ENCODE measurements at regions not wholly inside any gene's neighbourhood (a gene's known extent, or its start where the extent isn't known, plus 50 kb on each side); places are given as distances from the start of the nearest gene placed in this dataset.

DNA sequence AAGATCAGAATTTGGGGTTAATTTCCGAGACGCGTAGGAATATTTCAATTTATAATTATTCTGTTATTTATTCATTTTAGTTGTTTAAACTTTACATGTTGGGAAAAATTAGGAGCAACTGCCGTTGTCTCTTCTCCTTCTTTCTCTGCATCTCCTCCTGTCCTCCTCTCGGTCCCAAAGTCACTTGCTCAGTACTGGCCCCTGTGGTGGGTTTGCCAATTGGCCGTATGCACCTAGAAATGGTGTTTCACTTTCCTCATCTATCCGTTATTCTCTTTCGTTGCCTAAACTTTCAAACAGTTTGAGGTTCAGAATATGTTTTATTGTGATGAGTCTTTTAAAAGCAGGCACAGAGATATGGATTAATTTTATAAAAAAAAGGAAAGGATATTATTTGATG lies 517.9 kb downstream of the PLCL1 start:
- no CpG with 5 or more reads among the region's 8 CpGs for WGBS (ENCODE audit: insufficient coverage)
- no peak for TF ChIP-seq EZH2 (IDR thresholded peaks at IDR 0.05; ENCODE audit: borderline replicate concordance, insufficient read depth, low read depth, low read length, poor library complexity, severe bottlenecking)
- TF ChIP-seq, protein P1, sequence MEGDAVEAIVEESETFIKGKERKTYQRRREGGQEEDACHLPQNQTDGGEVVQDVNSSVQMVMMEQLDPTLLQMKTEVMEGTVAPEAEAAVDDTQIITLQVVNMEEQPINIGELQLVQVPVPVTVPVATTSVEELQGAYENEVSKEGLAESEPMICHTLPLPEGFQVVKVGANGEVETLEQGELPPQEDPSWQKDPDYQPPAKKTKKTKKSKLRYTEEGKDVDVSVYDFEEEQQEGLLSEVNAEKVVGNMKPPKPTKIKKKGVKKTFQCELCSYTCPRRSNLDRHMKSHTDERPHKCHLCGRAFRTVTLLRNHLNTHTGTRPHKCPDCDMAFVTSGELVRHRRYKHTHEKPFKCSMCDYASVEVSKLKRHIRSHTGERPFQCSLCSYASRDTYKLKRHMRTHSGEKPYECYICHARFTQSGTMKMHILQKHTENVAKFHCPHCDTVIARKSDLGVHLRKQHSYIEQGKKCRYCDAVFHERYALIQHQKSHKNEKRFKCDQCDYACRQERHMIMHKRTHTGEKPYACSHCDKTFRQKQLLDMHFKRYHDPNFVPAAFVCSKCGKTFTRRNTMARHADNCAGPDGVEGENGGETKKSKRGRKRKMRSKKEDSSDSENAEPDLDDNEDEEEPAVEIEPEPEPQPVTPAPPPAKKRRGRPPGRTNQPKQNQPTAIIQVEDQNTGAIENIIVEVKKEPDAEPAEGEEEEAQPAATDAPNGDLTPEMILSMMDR (IDR thresholded peaks at IDR 0.05), result peak; percentile 16
- H3K36me3 ChIP-seq (replicated peaks in 1 of 2; ENCODE audit: control extremely low read depth in 1 of 2, control insufficient read depth in 1 of 2, extremely low read depth in 1 of 2, insufficient read depth in 2 of 2, low read length in 1 of 2), result no peaks in the 10 kb centered on the region
- H3K4me1 ChIP-seq (ENCODE audit: control insufficient read depth in 2 of 2, insufficient read depth in 2 of 2, low read length in 2 of 2), result peaks cover 0 to 7% of the 10 kb centered on the region in 2 donors
- no peak overlapping the region for H3K4me3 ChIP-seq (ENCODE audit: control extremely low read depth in 1 of 5, extremely low read depth in 1 of 5, insufficient read depth in 1 of 5, low read depth in 2 of 5, low read length in 4 of 5)
- no peaks in the 10 kb centered on the region for H3K9me3 ChIP-seq (ENCODE audit: control extremely low read depth in 1 of 3, control insufficient read depth in 2 of 3, insufficient read depth in 1 of 3, low read length in 2 of 3)
- H3K27ac ChIP-seq (ENCODE audit: low read length in 2 of 2), result no peak overlapping the region
- H3K4me2 ChIP-seq (replicated peaks; ENCODE audit: low read depth, low read length, poor library complexity, severe bottlenecking), result no peak overlapping the region
- ATAC-seq (ENCODE audit: low read depth), result no peak
- peaks cover 33% of the 10 kb centered on the region for H3K27me3 Mint-ChIP-seq
- H3K4me3 Mint-ChIP-seq, result no peak overlapping the region
- ChIA-PET CTCF (interaction anchor here (2.1 kb wide), 1 partner anchor 13 kb away, joined by 5 read pairs; no protein-coding TSS in a partner anchor), POLR2A (no interaction called here)
- DNase-seq, result no peak
- H3K79me2 ChIP-seq (ENCODE audit: control insufficient read depth, insufficient read depth, low read length), result no peaks in the 10 kb centered on the region
- no peaks in the 10 kb centered on the region for H4K20me1 ChIP-seq (ENCODE audit: control insufficient read depth, insufficient read depth, low read length, poor library complexity, severe bottlenecking)
- H3K27me3 ChIP-seq (replicated peaks in 1 of 4; ENCODE audit: control extremely low read depth in 1 of 4, control insufficient read depth in 3 of 4, insufficient read depth in 4 of 4, low read length in 3 of 4), result peaks cover 0 to 4% (median 4%) of the 10 kb centered on the region in 4 experiments
- H3K27ac Mint-ChIP-seq, result no peak overlapping the region
- no peak overlapping the region for H3K9ac ChIP-seq (ENCODE audit: low read length)
- intact Hi-C loops (cut with micrococcal nuclease), result no loop called here
- no peaks in the 10 kb centered on the region for H3K9me3 Mint-ChIP-seq (ENCODE audit: insufficient read depth)
- no peak overlapping the region for H2AFZ ChIP-seq (ENCODE audit: insufficient read depth, low read depth, low read length, poor library complexity, severe bottlenecking)
- H3K4me1 Mint-ChIP-seq, result peaks cover 4% of the 10 kb centered on the region

DNA sequence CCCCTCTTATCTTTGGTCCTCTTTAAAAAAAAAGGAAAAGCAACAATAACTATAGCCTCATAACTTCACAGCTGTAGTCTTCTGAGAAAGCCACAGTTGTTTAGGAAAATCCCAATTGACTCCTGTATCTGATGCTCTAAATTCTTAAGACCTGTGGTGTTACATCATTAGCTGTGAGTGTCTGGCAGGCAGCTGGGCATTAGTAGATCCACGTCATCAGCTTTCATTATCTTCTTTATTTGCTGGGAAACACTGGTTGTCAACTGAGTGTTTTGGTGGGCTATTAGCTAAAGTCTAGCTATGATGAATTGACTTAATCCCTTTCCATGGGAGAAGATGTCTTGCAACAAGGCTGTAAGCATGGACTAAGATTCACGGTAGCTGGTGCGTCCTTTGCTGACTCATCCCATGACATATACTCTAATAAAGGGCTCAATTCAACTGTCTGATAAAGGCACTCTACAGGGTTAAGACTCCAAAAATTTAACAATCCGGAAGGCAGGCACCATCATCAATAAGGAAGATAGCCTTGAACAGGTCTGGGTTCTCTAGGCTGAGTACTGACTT lies 517.2 kb downstream of the PLCL1 start:
- Histone ChIP-seq H3K4me2 (replicated peaks; ENCODE audit: low read depth, low read length, poor library complexity, severe bottlenecking) (no peak overlapping the region), H3K36me3 (replicated peaks in 1 of 2; ENCODE audit: control extremely low read depth in 1 of 2, control insufficient read depth in 1 of 2, extremely low read depth in 1 of 2, insufficient read depth in 2 of 2, low read length in 1 of 2) (no peaks in the 10 kb centered on the region), H3K4me1 (ENCODE audit: control insufficient read depth in 2 of 2, insufficient read depth in 2 of 2, low read length in 2 of 2) (peaks cover 0 to 4% of the 10 kb centered on the region in 2 donors), H3K9me3 (ENCODE audit: control extremely low read depth in 1 of 3, control insufficient read depth in 2 of 3, insufficient read depth in 1 of 3, low read length in 2 of 3) (no peaks in the 10 kb centered on the region), H3K9ac (ENCODE audit: low read length) (no peak overlapping the region), H3K4me3 (ENCODE audit: control extremely low read depth in 1 of 5, extremely low read depth in 1 of 5, insufficient read depth in 1 of 5, low read depth in 2 of 5, low read length in 4 of 5) (no peak overlapping the region), H3K27ac (ENCODE audit: low read length in 2 of 2) (no peak overlapping the region), H3K27me3 (replicated peaks in 1 of 4; ENCODE audit: control extremely low read depth in 1 of 4, control insufficient read depth in 3 of 4, insufficient read depth in 4 of 4, low read length in 3 of 4) (peaks cover 0 to 4% (median 4%) of the 10 kb centered on the region in 4 experiments), H4K20me1 (ENCODE audit: control insufficient read depth, insufficient read depth, low read length, poor library complexity, severe bottlenecking) (no peaks in the 10 kb centered on the region), H2AFZ (ENCODE audit: insufficient read depth, low read depth, low read length, poor library complexity, severe bottlenecking) (no peak overlapping the region), H3K79me2 (ENCODE audit: control insufficient read depth, insufficient read depth, low read length) (no peaks in the 10 kb centered on the region)
- Mint-ChIP-seq H3K4me3 (no peak overlapping the region), H3K27me3 (peaks cover 38% of the 10 kb centered on the region), H3K9me3 (ENCODE audit: insufficient read depth) (no peaks in the 10 kb centered on the region), H3K4me1 (peaks cover 2% of the 10 kb centered on the region), H3K27ac (no peak overlapping the region)
- DNase-seq, result no peak
- CTCF ChIA-PET, result interaction anchor here (0.8 to 2.1 kb wide), 3 partner anchors 9 to 12 kb away, joined by 4 to 5 read pairs (median 5); no protein-coding TSS in a partner anchor
- POLR2A ChIA-PET, result no interaction called here
- 86% methylated on average over 1 of the region's 4 CpGs for WGBS (ENCODE audit: insufficient coverage)
- TF ChIP-seq, protein P1 (IDR thresholded peaks at IDR 0.05), result no peak
- no peak for TF ChIP-seq EZH2 (IDR thresholded peaks at IDR 0.05; ENCODE audit: borderline replicate concordance, insufficient read depth, low read depth, low read length, poor library complexity, severe bottlenecking)
- intact Hi-C loops (cut with micrococcal nuclease), result no loop called here
- no peak for ATAC-seq (ENCODE audit: low read depth)
